WTC11 (cell line): ENCODE measurements at regions not wholly inside any gene's neighbourhood (a gene's known extent, or its start where the extent isn't known, plus 50 kb on each side); places are given as distances from the start of the nearest gene placed in this dataset.

Experiments
- ATAC-seq: fragments of 200-7000 bp; cut with Tn5 transposase; 2 replicates; pipeline ENCODE4 v1.10.0; 2021; ENCODE audit warnings: mild to moderate bottlenecking, moderate library complexity
- CTCF ChIA-PET: fragments of 300-600 bp; sonication (Branson Sonifier 250); formaldehyde crosslinking; loops from one replicate; lab custom pipeline; 2021; ENCODE audit warnings: antibody characterized with exemption; lab: Charles Lee
- POLR2A ChIA-PET: fragments of 350-600 bp; sonication (Branson Sonifier 250); formaldehyde crosslinking; loops from one replicate; lab custom pipeline; 2021; ENCODE audit warnings: antibody characterized with exemption; lab: Charles Lee
- DNase-seq: peaks from one replicate; pipeline ENCODE4 v3.0.0; 2021; ENCODE audit warnings: low spot score
- H3K27ac Mint-ChIP-seq: 2 replicates; pipeline ENCODE4 v1.8.0; 2021; ENCODE audit warnings: mixed read lengths
- H3K27me3 Mint-ChIP-seq: 2 replicates; pipeline ENCODE4 v1.8.0; 2021; ENCODE audit warnings: low read depth, mild to moderate bottlenecking, moderate library complexity, mixed read lengths
- H3K36me3 Mint-ChIP-seq: 2 replicates; pipeline ENCODE4 v1.8.0; 2021; ENCODE audit warnings: mixed read lengths
- H3K4me1 Mint-ChIP-seq: 2 replicates; pipeline ENCODE4 v1.8.0; 2022; ENCODE audit warnings: mixed read lengths
- H3K4me3 Mint-ChIP-seq: 2 replicates; pipeline ENCODE4 v1.8.0; 2021; ENCODE audit warnings: mild to moderate bottlenecking, moderate library complexity, mixed read lengths
- H3K9me3 Mint-ChIP-seq: 2 replicates; pipeline ENCODE4 v1.8.0; 2021; ENCODE audit warnings: mixed read lengths
- ATF3 ChIP-seq: sonication (generic); formaldehyde crosslinking; conservative IDR thresholded peaks from 2 replicates; pipeline ENCODE4 v1.8.1; 2022; ENCODE audit warnings: mild to moderate bottlenecking, missing genetic modification reagents
- CREB1 ChIP-seq: sonication (generic); formaldehyde crosslinking; IDR thresholded peaks from 2 replicates; pipeline ENCODE4 v1.8.0; 2023; ENCODE audit warnings: mild to moderate bottlenecking, missing genetic modification reagents
- CTCF ChIP-seq: fragments of 200-600 bp; IDR thresholded peaks from 2 replicates; pipeline ENCODE4 v1.8.0; 2022; ENCODE audit warnings: antibody characterized with exemption
- E2F4 ChIP-seq: sonication (generic); formaldehyde crosslinking; IDR thresholded peaks from 2 replicates; pipeline ENCODE4 v1.8.1; 2022; ENCODE audit warnings: low read depth, mild to moderate bottlenecking, moderate library complexity, missing genetic modification reagents, borderline replicate concordance
- KAT7 ChIP-seq: sonication (generic); formaldehyde crosslinking; IDR thresholded peaks from 2 replicates; pipeline ENCODE4 v1.8.1; 2023; ENCODE audit warnings: missing genetic modification reagents, mild to moderate bottlenecking, borderline replicate concordance
- MAX ChIP-seq: sonication (generic); formaldehyde crosslinking; IDR thresholded peaks from 2 replicates; pipeline ENCODE4 v1.8.0; 2022; ENCODE audit warnings: mild to moderate bottlenecking, missing genetic modification reagents
- MXD4 ChIP-seq: fragments of 250-450 bp; sonication (Bioruptor Pico); IDR thresholded peaks from 2 replicates; pipeline ENCODE4 v1.8.0; 2021; ENCODE audit warnings: mild to moderate bottlenecking, moderate library complexity, borderline replicate concordance
- MYBL2 ChIP-seq: sonication (generic); formaldehyde crosslinking; IDR thresholded peaks from 2 replicates; pipeline ENCODE4 v1.8.1; 2023; ENCODE audit warnings: mild to moderate bottlenecking, moderate library complexity, missing genetic modification reagents
- NFATC4 ChIP-seq: fragments of 250-450 bp; sonication (Bioruptor Pico); IDR thresholded peaks from 2 replicates; pipeline ENCODE4 v1.9.0; 2021; ENCODE audit warnings: mild to moderate bottlenecking
- NR1H2 ChIP-seq: sonication (generic); formaldehyde crosslinking; IDR thresholded peaks from 2 replicates; pipeline ENCODE4 v1.9.0; 2021; ENCODE audit warnings: mild to moderate bottlenecking, moderate library complexity, missing genetic modification reagents
- NR2C2 ChIP-seq: sonication (generic); formaldehyde crosslinking; IDR thresholded peaks from 2 replicates; pipeline ENCODE4 v1.8.0; 2022; ENCODE audit warnings: mild to moderate bottlenecking, missing genetic modification reagents
- SP1 ChIP-seq: sonication (generic); formaldehyde crosslinking; conservative IDR thresholded peaks from 2 replicates; pipeline ENCODE4 v1.8.1; 2022; ENCODE audit warnings: missing genetic modification reagents
- ZMAT4 ChIP-seq: fragments of 250-450 bp; sonication (Bioruptor Pico); IDR thresholded peaks from 2 replicates; pipeline ENCODE4 v1.9.0; 2021; ENCODE audit warnings: mild to moderate bottlenecking
- ZNF138 ChIP-seq: sonication (generic); formaldehyde crosslinking; conservative IDR thresholded peaks from 2 replicates; pipeline ENCODE4 v1.8.1; 2022; ENCODE audit warnings: mild to moderate bottlenecking, moderate library complexity, missing genetic modification reagents
- ZNF232 ChIP-seq: sonication (generic); formaldehyde crosslinking; IDR thresholded peaks from 2 replicates; pipeline ENCODE4 v1.8.0; 2022; ENCODE audit warnings: mild to moderate bottlenecking, missing genetic modification reagents
- ZNF425 ChIP-seq: fragments of 250-450 bp; sonication (Bioruptor Pico); conservative IDR thresholded peaks from 2 replicates; pipeline ENCODE4 v1.9.0; 2021; ENCODE audit warnings: mild to moderate bottlenecking
- ZNF512 ChIP-seq: sonication (generic); formaldehyde crosslinking; IDR thresholded peaks from 2 replicates; pipeline ENCODE4 v1.8.1; 2022; ENCODE audit warnings: missing genetic modification reagents, borderline replicate concordance

- no peak for TF ChIP-seq MYBL2 (CRISPR knock-in tag)
- no peak for TF ChIP-seq SP1 (CRISPR knock-in tag)
These were observed 221.3 kb upstream of the TRPC4 start (continued) for GRCh38 chr13:38090913-38091312.

- TF ChIP-seq ZNF425 (CRISPR knock-in tag) (no peak), NR2C2 (CRISPR knock-in tag) (no peak), CTCF (no peak), MAX (CRISPR knock-in tag) (no peak), NFATC4 (CRISPR knock-in tag) (no peak), MXD4 (CRISPR knock-in tag) (no peak), CREB1 (CRISPR knock-in tag) (no peak)
- TF ChIP-seq, all 79 proteins: peak for 0
- CTCF ChIA-PET: no interaction called here
- POLR2A ChIA-PET: no interaction called here
- H3K4me1 Mint-ChIP-seq: peaks cover 6% of the 10 kb centered on the region
- no peaks in the 10 kb centered on the region for H3K27me3 Mint-ChIP-seq
- H3K9me3 Mint-ChIP-seq: peaks cover 27% of the 10 kb centered on the region
- no peak for DNase-seq
- H3K27ac Mint-ChIP-seq: no peak overlapping the region
- H3K36me3 Mint-ChIP-seq: peaks cover 2% of the 10 kb centered on the region; the same call in 1 of the 2 replicates
- H3K4me3 Mint-ChIP-seq: no peak overlapping the region
- ATAC-seq: no peak
These were observed 217.1 kb upstream of the TRPC4 start for GRCh38 chr13:38086721-38087120.

GRCh38 chr13:38086013-38086412 lies 216.4 kb upstream of the TRPC4 start:
- DNase-seq (no peak), ATAC-seq (no peak)
- H3K36me3 Mint-ChIP-seq: peaks cover 2% of the 10 kb centered on the region; the same call in 1 of the 2 replicates
- H3K9me3 Mint-ChIP-seq: peaks cover 27% of the 10 kb centered on the region
- H3K4me3 Mint-ChIP-seq: no peak overlapping the region
- POLR2A ChIA-PET: no interaction called here
- H3K27me3 Mint-ChIP-seq: no peaks in the 10 kb centered on the region
- no peak for TF ChIP-seq NFATC4 (CRISPR knock-in tag)
- TF ChIP-seq ATF3 (CRISPR knock-in tag): no peak
- TF ChIP-seq KAT7: no peak
- TF ChIP-seq ZNF512 (CRISPR knock-in tag): no peak
- no peak for TF ChIP-seq NR1H2 (CRISPR knock-in tag)
- TF ChIP-seq ZNF232: no peak
- TF ChIP-seq E2F4 (CRISPR knock-in tag): no peak
- TF ChIP-seq ZNF138: no peak
- no peak for TF ChIP-seq ZMAT4
- CTCF ChIA-PET: no interaction called here
- no peak overlapping the region for H3K27ac Mint-ChIP-seq
- H3K4me1 Mint-ChIP-seq: peaks cover 6% of the 10 kb centered on the region
